BJ (cell line): ENCODE measurements at regions not wholly inside any gene's neighbourhood (a gene's known extent, or its start where the extent isn't known, plus 50 kb on each side); places are given as distances from the start of the nearest gene placed in this dataset.

Experiments used
- CTCF ChIA-PET: fragments of 350-600 bp; formaldehyde crosslinking; extraction: SDS; loops from one replicate; lab custom pipeline; 2021; ENCODE audit warnings: antibody characterized with exemption, inconsistent platforms; lab: Yijun Ruan, JAX
- POLR2A ChIA-PET: fragments of 300-600 bp; sonication (Branson Sonifier 250); formaldehyde crosslinking; extraction: SDS; loops from one replicate; lab custom pipeline; 2021; ENCODE audit warnings: antibody characterized with exemption; lab: Charles Lee
- DNase-seq: peaks from one replicate; pipeline ENCODE4 v3.0.0-alpha.2; 2011; ENCODE audit warnings: low read depth
- H3K27me3 ChIP-seq: 2 replicates; pipeline ENCODE4 v1.6.0; 2011; ENCODE audit warnings: low read length; ENCODE audit not compliant: control insufficient read depth, insufficient read depth
- H3K36me3 ChIP-seq: 2 replicates; pipeline ENCODE4 v1.5.1; 2011; ENCODE audit warnings: low read length; ENCODE audit not compliant: control insufficient read depth, insufficient read depth
- H3K4me3 ChIP-seq: 2 replicates; pipeline ENCODE4 v1.5.1; 2011; ENCODE audit warnings: low read depth, mild to moderate bottlenecking, control low read depth, low read length
- TF ChIP-seq, protein P1 (sequence below): IDR thresholded peaks from 2 replicates; pipeline ENCODE4 v1.5.1; 2011; ENCODE audit warnings: low read depth, mild to moderate bottlenecking, control low read depth, inconsistent platforms, low read length, moderate library complexity; ENCODE audit not compliant: insufficient read depth

- no peaks in the 10 kb centered on the region for H3K36me3 ChIP-seq
- no peaks in the 10 kb centered on the region for H3K27me3 ChIP-seq
- H3K4me3 ChIP-seq = no peak overlapping the region
- TF ChIP-seq, protein P1, sequence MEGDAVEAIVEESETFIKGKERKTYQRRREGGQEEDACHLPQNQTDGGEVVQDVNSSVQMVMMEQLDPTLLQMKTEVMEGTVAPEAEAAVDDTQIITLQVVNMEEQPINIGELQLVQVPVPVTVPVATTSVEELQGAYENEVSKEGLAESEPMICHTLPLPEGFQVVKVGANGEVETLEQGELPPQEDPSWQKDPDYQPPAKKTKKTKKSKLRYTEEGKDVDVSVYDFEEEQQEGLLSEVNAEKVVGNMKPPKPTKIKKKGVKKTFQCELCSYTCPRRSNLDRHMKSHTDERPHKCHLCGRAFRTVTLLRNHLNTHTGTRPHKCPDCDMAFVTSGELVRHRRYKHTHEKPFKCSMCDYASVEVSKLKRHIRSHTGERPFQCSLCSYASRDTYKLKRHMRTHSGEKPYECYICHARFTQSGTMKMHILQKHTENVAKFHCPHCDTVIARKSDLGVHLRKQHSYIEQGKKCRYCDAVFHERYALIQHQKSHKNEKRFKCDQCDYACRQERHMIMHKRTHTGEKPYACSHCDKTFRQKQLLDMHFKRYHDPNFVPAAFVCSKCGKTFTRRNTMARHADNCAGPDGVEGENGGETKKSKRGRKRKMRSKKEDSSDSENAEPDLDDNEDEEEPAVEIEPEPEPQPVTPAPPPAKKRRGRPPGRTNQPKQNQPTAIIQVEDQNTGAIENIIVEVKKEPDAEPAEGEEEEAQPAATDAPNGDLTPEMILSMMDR = no peak
- POLR2A ChIA-PET = no interaction called here
- CTCF ChIA-PET = interaction anchor here (1.3 kb wide), 1 partner anchor 10 kb away, joined by 3 read pairs; no protein-coding TSS in a partner anchor
- DNase-seq = no peak
Measured at GRCh38 chr12:88648625-88649024, 68.4 kb upstream of the KITLG start.

- no peaks in the 10 kb centered on the region for H3K36me3 ChIP-seq
- ChIA-PET POLR2A (no interaction called here), CTCF (no interaction called here)
- no peaks in the 10 kb centered on the region for H3K27me3 ChIP-seq
- H3K4me3 ChIP-seq = no peak overlapping the region
- TF ChIP-seq, protein P1 = no peak
- DNase-seq = no peak
Measured at GRCh38 chr12:88646824-88647223, 66.6 kb upstream of the KITLG start.

GRCh38 chr12:88645816-88646215 is 65.5 kb upstream of the KITLG start:
- no peaks in the 10 kb centered on the region for H3K36me3 ChIP-seq
- H3K27me3 ChIP-seq = no peaks in the 10 kb centered on the region
- CTCF ChIA-PET = no interaction called here
- DNase-seq = no peak
- TF ChIP-seq, protein P1 = no peak
- POLR2A ChIA-PET = no interaction called here
- no peak overlapping the region for H3K4me3 ChIP-seq

GRCh38 chr12:88644946-88645702 is 64.9 kb upstream of the KITLG start:
- POLR2A ChIA-PET = no interaction called here
- Histone ChIP-seq H3K27me3 (no peaks in the 10 kb centered on the region), H3K36me3 (no peaks in the 10 kb centered on the region), H3K4me3 (no peak overlapping the region)
- DNase-seq = no peak
- CTCF ChIA-PET = interaction anchor here (0.8 kb wide), 1 partner anchor 55 kb away, joined by 3 read pairs; no protein-coding TSS in a partner anchor
- TF ChIP-seq, protein P1 = no peak

GRCh38 chr12:88643685-88644084 is 63.4 kb upstream of the KITLG start:
- ChIA-PET POLR2A (no interaction called here), CTCF (interaction anchor here (1.3 kb wide), 1 partner anchor 10 kb away, joined by 4 read pairs; no protein-coding TSS in a partner anchor)
- Histone ChIP-seq H3K27me3 (no peaks in the 10 kb centered on the region), H3K36me3 (no peaks in the 10 kb centered on the region), H3K4me3 (no peak overlapping the region)
- no peak for DNase-seq
- TF ChIP-seq, protein P1 = no peak
